CD4-positive, alpha-beta T cell treated with Interleukin-12 subunit alpha and Interleukin-12 subunit beta, for 1 hour (primary cell): ENCODE measurements at regions not wholly inside any gene's neighbourhood (a gene's known extent, or its start where the extent isn't known, plus 50 kb on each side); places are given as distances from the start of the nearest gene placed in this dataset.

Experiments
- DNase-seq: peaks from one replicate; pipeline ENCODE4 v3.0.0-alpha.2; 2020

GRCh38 chr1:219109424-219110018 lies 64.2 kb upstream of the LYPLAL1 start:
- no peak for DNase-seq

- DNase-seq = no peak
These were observed 60.4 kb upstream of the LYPLAL1 start for GRCh38 chr1:219113261-219113660.

GRCh38 chr1:219114014-219114413 lies 59.7 kb upstream of the LYPLAL1 start:
- DNase-seq = no peak

GRCh38 chr1:219119839-219120238 lies 53.8 kb upstream of the LYPLAL1 start:
- DNase-seq = no peak

- no peak for DNase-seq
These were observed 52.8 kb upstream of the LYPLAL1 start for GRCh38 chr1:219120624-219121544.

- no peak for DNase-seq
These were observed 52.0 kb upstream of the LYPLAL1 start for GRCh38 chr1:219121679-219122078.

- no peak for DNase-seq
These were observed 50.6 kb upstream of the LYPLAL1 start for GRCh38 chr1:219123036-219123435.
